Activated naive CD4-positive, alpha-beta T cell treated with anti-CD3 and anti-CD28 coated beads for 36 hours (primary cell): ENCODE measurements at regions not wholly inside any gene's neighbourhood (a gene's known extent, or its start where the extent isn't known, plus 50 kb on each side); places are given as distances from the start of the nearest gene placed in this dataset.
"Not testable (repeated sequence)": the region's sequence is repeated elsewhere in the genome, so short reads cannot be mapped to it uniquely, and the experiment has no call there.

ENCODE experiments used
- CTCF ChIA-PET: fragments of 350-600 bp; sonication (Branson Sonifier 250); formaldehyde crosslinking; loops from one replicate; lab custom pipeline; 2021; ENCODE audit warnings: antibody characterized with exemption; lab: Charles Lee
- DNase-seq: peaks from one replicate; pipeline ENCODE4 v3.0.0-alpha.2; 2020
- H3K27ac Mint-ChIP-seq: one replicate; pipeline ENCODE4 v1.8.0; 2021; ENCODE audit warnings: mild to moderate bottlenecking, mixed read lengths
- H3K27me3 Mint-ChIP-seq: one replicate; pipeline ENCODE4 v1.8.0; 2021; ENCODE audit warnings: low read depth, mixed read lengths
- H3K36me3 Mint-ChIP-seq: one replicate; pipeline ENCODE4 v1.8.0; 2021; ENCODE audit warnings: low read depth, mixed read lengths
- H3K4me1 Mint-ChIP-seq: one replicate; pipeline ENCODE4 v1.8.0; 2021; ENCODE audit warnings: low read depth, mixed read lengths
- H3K4me3 Mint-ChIP-seq: one replicate; pipeline ENCODE4 v1.8.0; 2021; ENCODE audit warnings: mild to moderate bottlenecking, moderate library complexity, mixed read lengths
- H3K9me3 Mint-ChIP-seq: one replicate; pipeline ENCODE4 v1.8.0; 2021; ENCODE audit warnings: mixed read lengths
- intact Hi-C: fragments of 100-400 bp; cut with micrococcal nuclease; formaldehyde crosslinking; loops from one replicate; pipeline ENCODE4 v1.15.1; 2023

DNA sequence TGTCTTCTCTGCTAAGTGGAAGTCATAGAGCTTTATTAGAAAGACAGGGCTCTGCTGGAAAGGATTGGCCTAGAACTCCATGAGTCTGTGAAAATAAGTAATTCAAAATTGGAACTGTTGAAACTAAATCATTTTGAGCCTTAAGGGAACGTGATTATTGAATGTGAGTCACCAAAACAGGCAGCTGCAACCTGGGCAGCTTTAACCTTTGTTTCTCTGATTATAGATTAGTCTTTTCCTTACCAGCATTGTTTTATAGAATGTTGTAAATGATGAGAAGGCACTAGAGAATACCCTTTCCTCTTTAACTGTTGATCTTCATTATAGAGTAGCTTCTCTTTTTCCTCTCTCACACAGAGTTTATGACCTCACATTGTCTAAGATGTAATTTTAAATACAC lies 638.8 kb upstream of the SLITRK6 start:
- intact Hi-C loops, result no loop called here
- no peaks in the 10 kb centered on the region for H3K27me3 Mint-ChIP-seq
- H3K4me3 Mint-ChIP-seq, result no peak overlapping the region
- H3K9me3 Mint-ChIP-seq, result peaks cover 8% of the 10 kb centered on the region
- no peak for DNase-seq
- H3K36me3 Mint-ChIP-seq, result no peaks in the 10 kb centered on the region
- CTCF ChIA-PET, result no interaction called here
- no peaks in the 10 kb centered on the region for H3K4me1 Mint-ChIP-seq
- H3K27ac Mint-ChIP-seq, result no peak overlapping the region

DNA sequence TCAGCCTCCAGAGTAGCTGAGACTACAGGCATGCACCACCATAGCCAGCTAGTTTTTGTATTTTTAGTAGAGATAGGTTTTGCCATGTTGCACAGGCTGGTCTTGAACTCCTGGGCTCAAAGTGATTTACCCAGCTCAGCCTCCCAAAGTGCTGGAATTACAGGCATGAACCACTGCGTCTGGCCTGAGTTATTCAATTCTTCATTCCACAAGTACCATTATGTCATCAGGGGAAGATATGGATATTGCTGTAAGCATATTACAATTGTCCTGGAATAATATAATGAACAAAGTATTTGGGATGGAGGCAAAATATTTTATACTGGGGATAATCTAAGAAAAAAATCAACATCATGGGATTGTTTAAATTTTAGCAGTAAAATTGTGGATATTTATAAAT lies 646.0 kb upstream of the SLITRK6 start:
- CTCF ChIA-PET, result no interaction called here
- H3K27ac Mint-ChIP-seq, result no peak overlapping the region
- no peaks in the 10 kb centered on the region for H3K36me3 Mint-ChIP-seq
- DNase-seq, result no peak
- H3K9me3 Mint-ChIP-seq, result peaks cover 12% of the 10 kb centered on the region
- intact Hi-C loops, result no loop called here
- H3K4me3 Mint-ChIP-seq, result no peak overlapping the region
- H3K4me1 Mint-ChIP-seq, result no peaks in the 10 kb centered on the region
- H3K27me3 Mint-ChIP-seq, result no peaks in the 10 kb centered on the region

DNA sequence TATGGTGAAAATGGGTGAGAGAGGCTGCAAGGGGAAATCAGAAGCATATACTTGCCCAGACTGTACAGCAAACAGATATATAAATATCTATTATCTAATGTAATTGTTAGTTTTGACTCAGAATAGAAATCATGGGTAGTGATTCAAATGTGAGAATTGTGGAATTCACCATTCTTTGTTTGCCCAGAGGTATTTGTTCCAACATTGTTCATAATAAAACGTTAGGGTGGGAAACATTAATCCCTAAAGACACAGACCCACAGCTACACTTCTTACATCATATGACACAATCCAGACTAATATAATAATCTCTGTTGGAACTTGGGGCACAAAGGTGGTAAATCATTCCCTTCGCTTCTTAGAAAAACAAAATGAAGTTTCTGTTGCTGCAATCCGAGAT lies 646.5 kb upstream of the SLITRK6 start:
- CTCF ChIA-PET, result no interaction called here
- intact Hi-C loops, result no loop called here
- Mint-ChIP-seq H3K9me3 (peaks cover 13% of the 10 kb centered on the region), H3K4me1 (no peaks in the 10 kb centered on the region), H3K36me3 (no peaks in the 10 kb centered on the region), H3K27me3 (no peaks in the 10 kb centered on the region), H3K27ac (no peak overlapping the region), H3K4me3 (no peak overlapping the region)
- DNase-seq, result no peak

DNA sequence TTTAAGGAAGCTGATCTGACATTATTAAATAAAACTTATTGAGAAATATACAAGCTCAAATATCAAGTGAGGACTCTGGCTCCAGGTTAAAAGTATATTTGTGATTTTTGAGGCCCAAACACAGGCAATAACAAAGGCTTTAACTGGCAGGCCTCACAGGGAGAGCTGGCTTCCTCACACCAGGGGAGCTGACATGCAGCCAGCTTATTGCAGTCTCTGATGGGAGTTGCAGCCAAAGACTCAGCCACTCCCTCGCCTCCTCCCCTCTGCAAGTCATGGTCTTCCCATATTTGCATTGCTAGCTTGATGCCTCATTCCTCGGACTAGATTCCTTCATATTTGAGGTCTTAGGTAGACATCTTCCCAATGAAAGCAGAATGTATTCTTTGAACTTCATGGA lies 647.1 kb upstream of the SLITRK6 start:
- no peaks in the 10 kb centered on the region for H3K36me3 Mint-ChIP-seq
- no peak overlapping the region for H3K27ac Mint-ChIP-seq
- peaks cover 13% of the 10 kb centered on the region for H3K9me3 Mint-ChIP-seq
- H3K4me3 Mint-ChIP-seq, result no peak overlapping the region
- intact Hi-C loops, result no loop called here
- no peak for DNase-seq
- no peaks in the 10 kb centered on the region for H3K27me3 Mint-ChIP-seq
- CTCF ChIA-PET, result no interaction called here
- no peaks in the 10 kb centered on the region for H3K4me1 Mint-ChIP-seq

DNA sequence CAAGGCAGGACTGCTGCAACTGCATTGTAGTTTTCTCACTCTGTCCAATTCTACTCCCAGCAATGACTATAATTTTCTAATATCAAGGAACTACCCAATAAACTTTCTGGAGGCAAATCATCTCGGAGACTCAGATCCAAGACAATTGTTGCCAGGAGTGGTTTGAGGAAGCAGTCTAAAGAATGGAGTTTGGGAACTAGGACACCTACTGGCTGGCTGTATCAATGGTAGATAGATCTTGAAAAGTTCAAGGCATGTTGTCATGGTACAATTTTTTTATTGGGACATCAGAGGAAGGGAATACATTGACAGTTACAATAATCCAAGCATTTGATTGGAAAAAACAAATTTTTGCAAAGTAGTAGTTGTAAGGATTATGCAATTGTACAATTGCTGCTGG lies 648.3 kb upstream of the SLITRK6 start:
- CTCF ChIA-PET, result no interaction called here
- H3K4me1 Mint-ChIP-seq, result no peaks in the 10 kb centered on the region
- no peak for DNase-seq
- peaks cover 13% of the 10 kb centered on the region for H3K9me3 Mint-ChIP-seq
- H3K4me3 Mint-ChIP-seq, result no peak overlapping the region
- no peak overlapping the region for H3K27ac Mint-ChIP-seq
- intact Hi-C loops, result no loop called here
- no peaks in the 10 kb centered on the region for H3K36me3 Mint-ChIP-seq
- no peaks in the 10 kb centered on the region for H3K27me3 Mint-ChIP-seq

DNA sequence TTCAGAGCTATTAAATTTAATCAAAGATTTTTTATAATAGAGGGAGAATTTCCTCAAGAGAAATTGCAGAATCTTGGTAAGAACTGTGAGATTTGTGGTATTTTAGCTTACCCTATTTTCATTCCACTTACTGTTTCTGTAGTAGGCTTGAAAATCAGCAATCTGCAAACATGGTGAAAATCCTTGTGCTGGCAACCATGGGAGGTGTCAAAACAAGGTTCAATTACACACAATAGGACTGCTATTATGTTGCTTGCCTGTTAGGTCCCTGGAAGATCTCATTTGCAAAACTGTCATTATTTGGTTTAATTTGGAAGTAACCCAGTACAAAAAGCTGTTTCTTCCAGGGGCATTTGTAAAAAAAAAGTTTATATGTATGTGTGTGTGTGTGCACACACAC lies 662.8 kb upstream of the SLITRK6 start:
- Mint-ChIP-seq H3K36me3 (no peaks in the 10 kb centered on the region), H3K27me3 (no peaks in the 10 kb centered on the region), H3K27ac (no peak overlapping the region), H3K9me3 (peaks cover 3% of the 10 kb centered on the region), H3K4me3 (no peak overlapping the region), H3K4me1 (no peaks in the 10 kb centered on the region)
- CTCF ChIA-PET, result no interaction called here
- intact Hi-C loops, result no loop called here
- no peak for DNase-seq

DNA sequence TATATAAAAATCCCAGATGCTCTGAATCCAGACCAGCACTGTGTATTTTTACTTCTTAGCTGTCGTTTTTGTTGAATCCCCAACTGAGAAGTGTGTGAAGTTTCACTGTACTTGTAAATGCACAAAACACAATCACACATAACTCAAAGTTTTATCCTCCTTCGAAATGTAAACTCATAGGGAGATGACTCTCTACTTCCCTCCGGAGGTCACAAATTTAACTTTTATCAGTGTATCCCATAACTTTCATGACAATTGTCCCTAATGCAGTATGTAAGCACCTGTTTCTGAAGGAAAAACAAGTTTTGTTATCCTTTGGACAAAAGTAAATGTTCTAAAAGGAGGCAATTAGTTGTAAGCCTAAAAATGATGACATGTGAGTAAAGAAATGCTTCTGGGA lies 665.0 kb upstream of the SLITRK6 start:
- Mint-ChIP-seq H3K4me3 (no peak overlapping the region), H3K36me3 (no peaks in the 10 kb centered on the region), H3K27me3 (no peaks in the 10 kb centered on the region), H3K9me3 (peaks cover 8% of the 10 kb centered on the region), H3K4me1 (no peaks in the 10 kb centered on the region), H3K27ac (no peak overlapping the region)
- no peak for DNase-seq
- CTCF ChIA-PET, result no interaction called here
- intact Hi-C loops, result no loop called here

DNA sequence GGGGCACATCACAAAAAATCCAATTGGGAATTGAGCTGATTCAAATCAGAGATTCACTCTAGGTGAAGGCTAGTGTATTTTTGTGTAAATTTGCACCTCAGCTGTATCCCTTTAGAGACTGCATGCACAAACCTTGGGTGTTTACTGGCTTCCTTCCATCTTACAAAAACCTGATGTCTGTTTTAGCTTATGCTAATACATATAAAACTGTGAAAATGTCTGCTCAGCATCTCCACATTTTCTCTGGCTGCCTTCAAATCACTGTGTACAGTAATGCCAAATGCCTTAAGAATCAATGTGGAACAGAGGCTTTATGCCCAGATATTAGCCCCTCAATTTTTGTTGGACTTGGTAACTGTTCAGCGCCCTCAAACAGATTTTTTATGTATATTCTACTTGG lies 675.8 kb upstream of the SLITRK6 start:
- CTCF ChIA-PET, result interaction anchor here (0.6 kb wide), 2 partner anchors 201 to 776 kb away, joined by 3 read pairs; no protein-coding TSS in a partner anchor
- H3K36me3 Mint-ChIP-seq, result no peaks in the 10 kb centered on the region
- intact Hi-C loops, result no loop called here
- H3K4me1 Mint-ChIP-seq, result no peaks in the 10 kb centered on the region
- H3K27ac Mint-ChIP-seq, result no peak overlapping the region
- no peak for DNase-seq
- H3K4me3 Mint-ChIP-seq, result no peak overlapping the region
- peaks cover 2% of the 10 kb centered on the region for H3K9me3 Mint-ChIP-seq
- H3K27me3 Mint-ChIP-seq, result no peaks in the 10 kb centered on the region

DNA sequence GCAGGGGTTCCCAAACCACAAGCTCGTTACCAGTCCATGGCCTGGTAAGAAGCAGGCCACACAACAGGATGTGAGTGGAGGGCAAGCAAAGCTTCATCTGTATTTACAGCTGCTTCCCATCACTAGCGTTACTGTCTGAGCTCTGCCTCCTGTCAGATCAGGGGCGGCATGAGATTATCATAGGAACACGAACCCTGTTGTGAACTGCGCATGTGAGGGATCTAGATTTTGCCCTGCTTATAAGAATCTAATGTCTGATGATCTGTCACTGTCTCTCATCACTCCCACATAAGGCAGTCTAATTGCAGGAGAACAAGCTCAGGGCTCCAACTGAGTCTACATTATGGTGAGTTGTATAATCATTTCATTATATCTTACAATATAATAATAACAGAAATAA lies 677.4 kb upstream of the SLITRK6 start:
- Mint-ChIP-seq H3K27ac (no peak overlapping the region), H3K36me3 (no peaks in the 10 kb centered on the region), H3K4me1 (no peaks in the 10 kb centered on the region), H3K4me3 (no peak overlapping the region), H3K9me3 (peaks cover 2% of the 10 kb centered on the region), H3K27me3 (no peaks in the 10 kb centered on the region)
- CTCF ChIA-PET, result no interaction called here
- intact Hi-C loops, result no loop called here
- no peak for DNase-seq

DNA sequence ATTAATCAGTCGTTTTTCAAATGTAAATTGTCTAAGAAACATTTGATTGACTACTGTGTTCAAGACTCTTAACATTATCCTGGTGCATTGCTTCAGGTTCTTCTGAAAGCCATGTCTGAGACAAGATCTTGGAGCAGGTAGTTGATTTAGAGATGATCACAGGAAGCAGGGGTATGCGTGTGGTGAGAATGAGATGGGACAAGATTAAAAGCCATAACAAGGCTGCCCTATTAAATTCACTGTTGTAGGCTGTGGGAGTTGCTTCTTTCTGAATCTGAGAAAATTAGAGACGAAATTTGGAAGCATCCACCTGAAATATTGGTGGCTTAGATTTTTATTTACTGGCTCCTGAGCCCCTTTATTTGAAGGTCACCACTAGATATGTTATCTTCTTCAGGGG lies 687.4 kb upstream of the SLITRK6 start:
- Mint-ChIP-seq H3K36me3 (no peaks in the 10 kb centered on the region), H3K4me1 (no peaks in the 10 kb centered on the region), H3K27ac (no peak overlapping the region), H3K4me3 (no peak overlapping the region), H3K9me3 (peaks cover 4% of the 10 kb centered on the region), H3K27me3 (no peaks in the 10 kb centered on the region)
- intact Hi-C loops, result no loop called here
- CTCF ChIA-PET, result no interaction called here
- no peak for DNase-seq

DNA sequence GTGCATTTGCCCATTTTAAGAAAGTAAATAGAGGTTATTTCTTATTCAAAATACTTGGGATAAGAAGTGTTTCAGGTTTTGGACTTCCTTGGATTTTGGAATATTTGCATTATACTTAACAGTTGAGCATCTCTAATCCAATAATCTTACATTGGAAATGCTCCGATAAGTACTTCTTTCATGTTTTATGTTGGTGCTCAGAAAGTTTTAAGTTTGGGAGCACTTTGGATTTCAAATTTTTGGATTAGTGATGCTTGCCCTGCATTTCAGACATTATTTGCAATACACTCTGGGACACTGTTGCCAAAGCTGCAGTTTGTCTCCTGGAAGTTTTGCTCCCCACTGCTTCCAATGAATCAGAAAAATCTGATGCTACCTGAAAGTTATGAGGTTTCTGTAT lies 691.9 kb upstream of the SLITRK6 start:
- H3K4me1 Mint-ChIP-seq, result no peaks in the 10 kb centered on the region

DNA sequence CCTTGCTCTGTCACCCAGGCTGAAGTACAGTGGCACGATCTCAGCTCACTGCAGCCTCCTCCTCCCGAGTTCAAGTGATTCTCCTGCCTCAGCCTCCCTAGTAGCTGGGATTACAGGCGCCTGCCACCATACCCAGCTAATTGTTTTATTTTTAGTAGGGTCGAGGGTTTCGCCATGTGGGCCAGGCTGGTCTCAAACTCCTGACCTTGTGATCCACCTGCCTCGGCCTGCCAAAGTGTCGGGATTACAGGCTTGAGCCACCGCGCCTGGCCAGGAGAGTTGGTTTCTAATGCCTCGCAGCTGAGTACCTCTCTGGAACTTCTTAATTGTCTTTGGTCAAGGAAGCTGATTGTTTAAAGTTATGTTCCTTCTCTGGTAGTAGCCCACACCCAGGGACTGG lies 702.7 kb upstream of the SLITRK6 start:
- H3K4me3 Mint-ChIP-seq, H3K36me3 Mint-ChIP-seq, H3K27me3 Mint-ChIP-seq, CTCF ChIA-PET, H3K9me3 Mint-ChIP-seq, H3K4me1 Mint-ChIP-seq, H3K27ac Mint-ChIP-seq, intact Hi-C loops, DNase-seq: not testable (repeated sequence)

More for the DNA sequence above, 691.9 kb upstream of the SLITRK6 start:
- Mint-ChIP-seq H3K27me3 (no peaks in the 10 kb centered on the region), H3K9me3 (peaks cover 1% of the 10 kb centered on the region), H3K4me3 (no peak overlapping the region), H3K36me3 (no peaks in the 10 kb centered on the region), H3K27ac (no peak overlapping the region)
- intact Hi-C loops, result no loop called here
- DNase-seq, result no peak
- CTCF ChIA-PET, result interaction anchor here (0.6 kb wide), 1 partner anchor 132 kb away, joined by 3 read pairs; no protein-coding TSS in a partner anchor

DNA sequence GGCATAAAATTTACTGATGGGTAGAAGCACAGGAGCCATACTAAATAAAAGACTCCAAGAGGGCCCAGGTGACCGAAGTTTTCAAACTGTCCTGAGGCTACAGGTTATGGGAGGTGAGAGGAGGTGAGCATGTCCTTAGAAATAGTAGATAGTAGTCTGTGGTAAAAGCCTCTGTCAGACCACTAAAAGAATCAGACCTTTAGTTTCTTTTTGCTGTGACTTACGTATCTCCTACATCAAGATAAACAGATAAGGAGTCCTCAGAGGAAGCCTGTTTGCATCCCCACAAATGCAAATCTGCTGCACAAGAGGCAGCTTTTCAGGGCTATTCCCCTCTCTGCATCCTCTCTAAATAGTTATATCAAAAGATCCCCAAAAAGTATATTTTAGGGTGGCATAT lies 711.6 kb upstream of the SLITRK6 start:
- CTCF ChIA-PET, result no interaction called here
- H3K27me3 Mint-ChIP-seq, result no peaks in the 10 kb centered on the region
- H3K27ac Mint-ChIP-seq, result no peak overlapping the region
- intact Hi-C loops, result no loop called here
- DNase-seq, result no peak
- no peaks in the 10 kb centered on the region for H3K4me1 Mint-ChIP-seq
- H3K4me3 Mint-ChIP-seq, result no peak overlapping the region
- H3K9me3 Mint-ChIP-seq, result peaks cover 7% of the 10 kb centered on the region
- no peaks in the 10 kb centered on the region for H3K36me3 Mint-ChIP-seq

DNA sequence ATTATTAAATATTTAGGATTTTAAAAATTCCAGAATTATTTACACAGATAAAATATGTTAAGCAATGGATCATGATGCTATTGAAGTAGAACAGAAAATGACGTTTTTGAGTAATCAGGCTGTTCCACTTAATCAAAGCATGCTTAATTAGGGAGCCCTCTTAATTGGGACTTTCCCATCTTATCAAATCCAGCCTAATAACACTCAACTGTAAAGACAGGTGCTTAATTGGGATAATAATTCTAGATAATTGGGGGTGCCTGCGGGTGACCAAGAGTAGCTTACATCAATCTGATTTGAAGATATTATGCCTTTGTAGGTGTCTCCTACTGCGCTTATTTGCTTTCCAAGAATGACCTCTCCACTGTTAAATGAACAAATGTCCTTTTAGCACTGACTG lies 742.2 kb upstream of the SLITRK6 start:
- Mint-ChIP-seq H3K27me3 (no peaks in the 10 kb centered on the region), H3K9me3 (peaks cover 2% of the 10 kb centered on the region), H3K27ac (no peak overlapping the region), H3K4me3 (no peak overlapping the region), H3K36me3 (no peaks in the 10 kb centered on the region), H3K4me1 (no peaks in the 10 kb centered on the region)
- intact Hi-C loops, result no loop called here
- CTCF ChIA-PET, result no interaction called here
- no peak for DNase-seq
